Liver (tissue), 8 donors: ENCODE measurements at regions not wholly inside any gene's neighbourhood (a gene's known extent, or its start where the extent isn't known, plus 50 kb on each side); places are given as distances from the start of the nearest gene placed in this dataset.

ENCODE experiments used
- DNase-seq: peaks from one replicate; pipeline ENCODE4 v3.0.0-alpha.2; 2017; ENCODE audit warnings: low spot score
- H3K27ac ChIP-seq, 2 donors: one replicate each; pipeline ENCODE4 v1.7.0; 2013; ENCODE audit warnings: inconsistent platforms in 2 of 2, low read length in 2 of 2, control low read depth in 1 of 2, low read depth in 1 of 2, mild to moderate bottlenecking in 1 of 2
- H3K27me3 ChIP-seq, 4 donors: one replicate each; pipeline versions ENCODE4 v1.6.1 to v1.7.0; 2013; ENCODE audit warnings: low read length in 3 of 4, inconsistent platforms in 1 of 4, mild to moderate bottlenecking in 1 of 4, moderate library complexity in 1 of 4; ENCODE audit not compliant: control insufficient read depth in 4 of 4, insufficient read depth in 4 of 4
- H3K36me3 ChIP-seq, 4 donors: one replicate each; pipeline versions ENCODE4 v1.6.1 to v1.7.0; 2013; ENCODE audit warnings: low read length in 3 of 4, mild to moderate bottlenecking in 3 of 4, low read depth in 1 of 4, moderate library complexity in 1 of 4; ENCODE audit not compliant: control insufficient read depth in 4 of 4, insufficient read depth in 3 of 4
- H3K4me1 ChIP-seq, 4 donors: one replicate each; pipeline versions ENCODE4 v1.6.1 to v1.7.0; 2013; ENCODE audit warnings: low read length in 3 of 4, mild to moderate bottlenecking in 3 of 4, moderate library complexity in 1 of 4; ENCODE audit not compliant: control insufficient read depth in 4 of 4, insufficient read depth in 4 of 4
- H3K4me3 ChIP-seq, 3 donors: one replicate each; pipeline versions ENCODE4 v1.6.1 to v1.7.0; 2013; ENCODE audit warnings: low read length in 3 of 3, control low read depth in 1 of 3, low read depth in 1 of 3, mild to moderate bottlenecking in 1 of 3
- H3K9ac ChIP-seq, 2 donors: one replicate each; pipeline ENCODE4 v1.7.0; 2013; ENCODE audit warnings: low read length in 2 of 2, mild to moderate bottlenecking in 2 of 2, moderate library complexity in 2 of 2, control low read depth in 1 of 2, low read depth in 1 of 2
- H3K9me3 ChIP-seq, 4 donors: one replicate each; pipeline versions ENCODE4 v1.6.1 to v1.7.0; 2013; ENCODE audit warnings: low read length in 3 of 4; ENCODE audit not compliant: control insufficient read depth in 4 of 4
- FOXA1 ChIP-seq: IDR thresholded peaks from 2 replicates; pipeline ENCODE4 v1.6.1; 2016; ENCODE audit warnings: antibody characterized with exemption
- GABPA ChIP-seq, 2 donors: IDR thresholded peaks in 1 of 2; conservative IDR thresholded peaks in 1 of 2; 2 replicates each; pipeline ENCODE4 v1.6.1; 2016; ENCODE audit warnings: antibody characterized with exemption in 2 of 2, mild to moderate bottlenecking in 1 of 2, moderate library complexity in 1 of 2
- HNF4A ChIP-seq, 2 donors: conservative IDR thresholded peaks; 2 replicates each; pipeline ENCODE4 v1.6.1; 2016; ENCODE audit warnings: antibody characterized with exemption in 2 of 2, mild to moderate bottlenecking in 2 of 2
- HNF4G ChIP-seq: IDR thresholded peaks from 2 replicates; pipeline ENCODE4 v1.6.1; 2016; ENCODE audit warnings: antibody characterized with exemption
- JUND ChIP-seq, 2 donors: IDR thresholded peaks; 2 replicates each; pipeline ENCODE4 v1.6.1; 2016; ENCODE audit warnings: antibody characterized with exemption in 2 of 2
- NR2F2 ChIP-seq: IDR thresholded peaks from 2 replicates; pipeline ENCODE4 v1.6.1; 2016; ENCODE audit warnings: antibody characterized with exemption
- RAD21 ChIP-seq, 2 donors: IDR thresholded peaks; 2 replicates each; pipeline ENCODE4 v1.6.1; 2016; ENCODE audit warnings: antibody characterized with exemption in 2 of 2, mild to moderate bottlenecking in 2 of 2
- RXRA ChIP-seq, 2 donors: IDR thresholded peaks; 2 replicates each; pipeline ENCODE4 v1.6.1; 2017 to 2018; ENCODE audit warnings: antibody characterized with exemption in 2 of 2, mild to moderate bottlenecking in 1 of 2
- TAF1 ChIP-seq: conservative IDR thresholded peaks from 2 replicates; pipeline ENCODE4 v1.6.1; 2016; ENCODE audit warnings: antibody characterized with exemption, mild to moderate bottlenecking
- WGBS: extraction: QIAGEN DNeasy Blood & Tissue Kit; methylation state at CpG from one replicate; pipeline ENCODE4 v1.1.7; 2013; 5-methylcytosine and 5-hydroxymethylcytosine counted together
- TF ChIP-seq, protein P1 (sequence below): IDR thresholded peaks from 2 replicates; pipeline ENCODE4 v1.6.1; 2016; ENCODE audit warnings: antibody characterized with exemption, mild to moderate bottlenecking
- TF ChIP-seq, protein P2 (sequence below): IDR thresholded peaks from 2 replicates; pipeline ENCODE4 v1.6.1; 2016; ENCODE audit warnings: antibody characterized with exemption
- TF ChIP-seq, protein P3 (sequence below): fragments of 150-350 bp; IDR thresholded peaks from 2 replicates; pipeline ENCODE4 v1.5.1; 2017; ENCODE audit warnings: improper control_type of control experiment, low read depth, low read length; ENCODE audit not compliant: missing input control
- TF ChIP-seq, protein P4 (sequence below): IDR thresholded peaks from 2 replicates; pipeline ENCODE4 v1.6.1; 2016; ENCODE audit warnings: antibody characterized with exemption
- donor health status: healthy.
- donor health status: healthy.
- donor health status: healthy.
- donor health status: healthy.
- donor health status: healthy.

DNA sequence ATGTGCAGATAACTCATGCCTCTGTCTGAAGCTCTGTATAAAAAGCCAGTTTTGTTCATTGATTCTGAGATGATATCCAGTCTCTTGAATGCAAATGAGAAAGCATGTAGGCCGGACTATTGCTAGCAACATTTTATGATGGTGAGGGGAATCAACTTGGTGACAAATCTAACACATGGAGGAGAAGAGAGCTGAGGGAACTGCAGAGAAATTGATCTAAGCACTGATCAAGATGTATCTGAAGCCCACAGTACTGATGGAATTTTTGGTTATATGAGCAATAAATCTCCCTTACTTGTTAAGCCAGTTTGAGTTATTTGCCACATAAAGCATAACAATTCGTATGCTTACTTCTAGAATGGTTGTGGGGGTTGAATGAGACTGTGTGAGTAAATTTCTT lies 295.6 kb upstream of the DDHD1 start:
- Histone ChIP-seq H3K4me1 (no peaks in the 10 kb centered on the region), H3K9ac (no peak overlapping the region), H3K9me3 (no peaks in the 10 kb centered on the region), H3K36me3 (no peaks in the 10 kb centered on the region), H3K4me3 (no peak overlapping the region), H3K27ac (no peak overlapping the region), H3K27me3 (no peaks in the 10 kb centered on the region)
- TF ChIP-seq, protein P1, sequence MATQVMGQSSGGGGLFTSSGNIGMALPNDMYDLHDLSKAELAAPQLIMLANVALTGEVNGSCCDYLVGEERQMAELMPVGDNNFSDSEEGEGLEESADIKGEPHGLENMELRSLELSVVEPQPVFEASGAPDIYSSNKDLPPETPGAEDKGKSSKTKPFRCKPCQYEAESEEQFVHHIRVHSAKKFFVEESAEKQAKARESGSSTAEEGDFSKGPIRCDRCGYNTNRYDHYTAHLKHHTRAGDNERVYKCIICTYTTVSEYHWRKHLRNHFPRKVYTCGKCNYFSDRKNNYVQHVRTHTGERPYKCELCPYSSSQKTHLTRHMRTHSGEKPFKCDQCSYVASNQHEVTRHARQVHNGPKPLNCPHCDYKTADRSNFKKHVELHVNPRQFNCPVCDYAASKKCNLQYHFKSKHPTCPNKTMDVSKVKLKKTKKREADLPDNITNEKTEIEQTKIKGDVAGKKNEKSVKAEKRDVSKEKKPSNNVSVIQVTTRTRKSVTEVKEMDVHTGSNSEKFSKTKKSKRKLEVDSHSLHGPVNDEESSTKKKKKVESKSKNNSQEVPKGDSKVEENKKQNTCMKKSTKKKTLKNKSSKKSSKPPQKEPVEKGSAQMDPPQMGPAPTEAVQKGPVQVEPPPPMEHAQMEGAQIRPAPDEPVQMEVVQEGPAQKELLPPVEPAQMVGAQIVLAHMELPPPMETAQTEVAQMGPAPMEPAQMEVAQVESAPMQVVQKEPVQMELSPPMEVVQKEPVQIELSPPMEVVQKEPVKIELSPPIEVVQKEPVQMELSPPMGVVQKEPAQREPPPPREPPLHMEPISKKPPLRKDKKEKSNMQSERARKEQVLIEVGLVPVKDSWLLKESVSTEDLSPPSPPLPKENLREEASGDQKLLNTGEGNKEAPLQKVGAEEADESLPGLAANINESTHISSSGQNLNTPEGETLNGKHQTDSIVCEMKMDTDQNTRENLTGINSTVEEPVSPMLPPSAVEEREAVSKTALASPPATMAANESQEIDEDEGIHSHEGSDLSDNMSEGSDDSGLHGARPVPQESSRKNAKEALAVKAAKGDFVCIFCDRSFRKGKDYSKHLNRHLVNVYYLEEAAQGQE, result no peak
- TF ChIP-seq RXRA (IDR thresholded peaks at IDR 0.05), result no peak
- TF ChIP-seq HNF4G, result no peak
- TF ChIP-seq, protein P2, sequence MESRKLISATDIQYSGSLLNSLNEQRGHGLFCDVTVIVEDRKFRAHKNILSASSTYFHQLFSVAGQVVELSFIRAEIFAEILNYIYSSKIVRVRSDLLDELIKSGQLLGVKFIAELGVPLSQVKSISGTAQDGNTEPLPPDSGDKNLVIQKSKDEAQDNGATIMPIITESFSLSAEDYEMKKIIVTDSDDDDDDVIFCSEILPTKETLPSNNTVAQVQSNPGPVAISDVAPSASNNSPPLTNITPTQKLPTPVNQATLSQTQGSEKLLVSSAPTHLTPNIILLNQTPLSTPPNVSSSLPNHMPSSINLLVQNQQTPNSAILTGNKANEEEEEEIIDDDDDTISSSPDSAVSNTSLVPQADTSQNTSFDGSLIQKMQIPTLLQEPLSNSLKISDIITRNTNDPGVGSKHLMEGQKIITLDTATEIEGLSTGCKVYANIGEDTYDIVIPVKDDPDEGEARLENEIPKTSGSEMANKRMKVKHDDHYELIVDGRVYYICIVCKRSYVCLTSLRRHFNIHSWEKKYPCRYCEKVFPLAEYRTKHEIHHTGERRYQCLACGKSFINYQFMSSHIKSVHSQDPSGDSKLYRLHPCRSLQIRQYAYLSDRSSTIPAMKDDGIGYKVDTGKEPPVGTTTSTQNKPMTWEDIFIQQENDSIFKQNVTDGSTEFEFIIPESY, result no peak
- no peak for TF ChIP-seq HNF4A (conservative IDR thresholded peaks at IDR 0.05)
- TF ChIP-seq, protein P3, sequence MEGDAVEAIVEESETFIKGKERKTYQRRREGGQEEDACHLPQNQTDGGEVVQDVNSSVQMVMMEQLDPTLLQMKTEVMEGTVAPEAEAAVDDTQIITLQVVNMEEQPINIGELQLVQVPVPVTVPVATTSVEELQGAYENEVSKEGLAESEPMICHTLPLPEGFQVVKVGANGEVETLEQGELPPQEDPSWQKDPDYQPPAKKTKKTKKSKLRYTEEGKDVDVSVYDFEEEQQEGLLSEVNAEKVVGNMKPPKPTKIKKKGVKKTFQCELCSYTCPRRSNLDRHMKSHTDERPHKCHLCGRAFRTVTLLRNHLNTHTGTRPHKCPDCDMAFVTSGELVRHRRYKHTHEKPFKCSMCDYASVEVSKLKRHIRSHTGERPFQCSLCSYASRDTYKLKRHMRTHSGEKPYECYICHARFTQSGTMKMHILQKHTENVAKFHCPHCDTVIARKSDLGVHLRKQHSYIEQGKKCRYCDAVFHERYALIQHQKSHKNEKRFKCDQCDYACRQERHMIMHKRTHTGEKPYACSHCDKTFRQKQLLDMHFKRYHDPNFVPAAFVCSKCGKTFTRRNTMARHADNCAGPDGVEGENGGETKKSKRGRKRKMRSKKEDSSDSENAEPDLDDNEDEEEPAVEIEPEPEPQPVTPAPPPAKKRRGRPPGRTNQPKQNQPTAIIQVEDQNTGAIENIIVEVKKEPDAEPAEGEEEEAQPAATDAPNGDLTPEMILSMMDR, result no peak
- TF ChIP-seq NR2F2, result no peak
- TF ChIP-seq RAD21 (IDR thresholded peaks at IDR 0.05), result no peak
- 86% methylated on average over 2 of the region's 2 CpGs for WGBS
- no peak for DNase-seq

DNA sequence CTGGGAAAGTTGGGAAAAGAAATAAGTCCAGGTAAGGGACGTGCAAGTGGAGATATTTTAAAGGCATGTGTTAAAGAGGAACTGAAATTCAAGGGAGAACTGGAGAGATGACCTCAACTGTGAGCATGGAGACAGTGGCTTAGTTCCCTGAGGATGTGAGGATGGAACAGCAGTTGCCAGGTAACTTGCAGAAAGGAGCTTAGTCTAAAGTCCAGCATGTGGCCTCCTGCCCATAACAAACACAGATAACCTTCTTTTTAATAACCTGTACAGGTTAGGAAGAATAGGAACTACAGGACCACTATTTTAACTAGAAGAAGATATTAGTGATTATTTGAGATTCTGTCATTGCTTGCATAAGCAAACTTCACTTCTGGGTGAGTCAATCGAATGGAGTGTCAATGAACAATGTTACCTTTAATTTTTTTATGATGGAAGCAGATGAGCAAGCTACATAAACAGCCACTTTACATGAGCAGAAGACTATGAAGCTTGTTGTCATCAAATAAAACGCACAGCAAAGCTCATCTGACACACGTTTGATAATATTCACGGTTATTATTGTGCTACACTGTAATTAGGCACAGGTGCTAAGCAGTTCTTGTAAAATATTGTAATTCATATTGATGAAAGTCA lies 291.7 kb upstream of the DDHD1 start:
- Histone ChIP-seq H3K9ac (no peak overlapping the region), H3K27me3 (peaks cover 0 to 2% (median 0%) of the 10 kb centered on the region in 4 donors)
- 85% methylated on average over 5 of the region's 5 CpGs for WGBS

More for the DNA sequence above, 291.7 kb upstream of the DDHD1 start:
- H3K4me1 ChIP-seq, result no peaks in the 10 kb centered on the region
- no peaks in the 10 kb centered on the region for H3K9me3 ChIP-seq
- no peaks in the 10 kb centered on the region for H3K36me3 ChIP-seq
- H3K27ac ChIP-seq, result no peak overlapping the region
- TF ChIP-seq HNF4A (conservative IDR thresholded peaks at IDR 0.05), result no peak
- TF ChIP-seq, protein P3, result no peak
- no peak for TF ChIP-seq FOXA1
- no peak for TF ChIP-seq GABPA (IDR thresholded peaks at IDR 0.05 in 1 of 2, conservative IDR thresholded peaks at IDR 0.05 in 1 of 2)
- no peak for TF ChIP-seq JUND (IDR thresholded peaks at IDR 0.05)
- no peak for TF ChIP-seq RXRA (IDR thresholded peaks at IDR 0.05)
- TF ChIP-seq, protein P4, sequence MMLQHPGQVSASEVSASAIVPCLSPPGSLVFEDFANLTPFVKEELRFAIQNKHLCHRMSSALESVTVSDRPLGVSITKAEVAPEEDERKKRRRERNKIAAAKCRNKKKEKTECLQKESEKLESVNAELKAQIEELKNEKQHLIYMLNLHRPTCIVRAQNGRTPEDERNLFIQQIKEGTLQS, result no peak
- no peak for TF ChIP-seq TAF1
- TF ChIP-seq, protein P2, result no peak
- TF ChIP-seq, protein P1, result no peak
- no peak for TF ChIP-seq HNF4G
- DNase-seq, result no peak
- no peak overlapping the region for H3K4me3 ChIP-seq
